ENCODE measurements at regions not wholly inside any gene's neighbourhood (a gene's known extent, or its start where the extent isn't known, plus 50 kb on each side); places are given as distances from the start of the nearest gene placed in this dataset.

GRCh38 chr4:120977435-120977997, 55.0 kb upstream of the PRDM5 start:
- intact Hi-C loops (cut with DNase I), result no loop called here
- DNase-seq (ENCODE audit: low spot score), result no peak
- peak; percentile 42 for ATAC-seq

GRCh38 chr4:120973207-120973606, 50.7 kb upstream of the PRDM5 start:
- intact Hi-C loops (cut with DNase I), result no loop called here
- no peak for ATAC-seq
- DNase-seq (ENCODE audit: low spot score), result no peak

Data from sciatic nerve (tissue), 2 donors.